Neural progenitor cell (in vitro differentiated cells): ENCODE measurements at regions not wholly inside any gene's neighbourhood (a gene's known extent, or its start where the extent isn't known, plus 50 kb on each side); places are given as distances from the start of the nearest gene placed in this dataset.

Source experiments
- DNase-seq: peaks from one replicate; pipeline ENCODE4 v3.0.0-alpha.2; 2016; ENCODE audit warnings: low spot score
- H2AFZ ChIP-seq: fragments of 200-600 bp; sonication (generic); replicated peaks from 2 replicates; pipeline ENCODE4 v1.6.1; 2016; ENCODE audit warnings: antibody characterized with exemption
- H3F3A ChIP-seq: fragments of 200-600 bp; sonication (generic); 2 replicates; pipeline ENCODE4 v1.6.1; 2016; ENCODE audit warnings: antibody characterized with exemption, low read depth
- H3K27ac ChIP-seq: fragments of 200-600 bp; sonication (generic); 2 replicates; pipeline ENCODE4 v1.5.1; 2016; ENCODE audit warnings: mild to moderate bottlenecking
- H3K27me3 ChIP-seq: fragments of 200-600 bp; sonication (generic); 2 replicates; pipeline ENCODE4 v1.6.1; 2016; ENCODE audit warnings: mild to moderate bottlenecking, moderate library complexity
- H3K36me3 ChIP-seq: fragments of 200-600 bp; sonication (generic); 2 replicates; pipeline ENCODE4 v1.5.1; 2016
- H3K4me1 ChIP-seq: fragments of 200-600 bp; sonication (generic); 2 replicates; pipeline ENCODE4 v1.6.1; 2016; ENCODE audit warnings: mixed run types
- H3K4me2 ChIP-seq: fragments of 200-600 bp; sonication (generic); 2 replicates; pipeline ENCODE4 v1.6.1; 2016
- H3K4me3 ChIP-seq: fragments of 200-600 bp; sonication (generic); 2 replicates; pipeline ENCODE4 v1.5.1; 2016
- H3K79me2 ChIP-seq: fragments of 200-600 bp; sonication (generic); 2 replicates; pipeline ENCODE4 v1.6.1; 2016; ENCODE audit warnings: low read depth
- H3K9ac ChIP-seq: fragments of 200-600 bp; sonication (generic); 2 replicates; pipeline ENCODE4 v1.6.1; 2016
- H3K9me3 ChIP-seq: fragments of 200-600 bp; sonication (generic); 2 replicates; pipeline ENCODE4 v1.5.1; 2016; ENCODE audit warnings: low read depth
- H4K20me1 ChIP-seq: fragments of 200-600 bp; sonication (generic); 2 replicates; pipeline ENCODE4 v1.6.1; 2016; ENCODE audit warnings: low read depth
- H3K27ac Mint-ChIP-seq: 3 replicates; pipeline ENCODE4 v1.8.0; 2021; ENCODE audit warnings: mixed read lengths
- H3K27me3 Mint-ChIP-seq: 2 replicates; pipeline ENCODE4 v1.8.0; 2022; ENCODE audit warnings: low read depth, mild to moderate bottlenecking, inconsistent platforms, moderate library complexity, mixed read lengths; ENCODE audit not compliant: insufficient read depth
- H3K36me3 Mint-ChIP-seq: 3 replicates; pipeline ENCODE4 v1.8.0; 2021; ENCODE audit warnings: mixed read lengths
- H3K4me1 Mint-ChIP-seq: 3 replicates; pipeline ENCODE4 v1.8.0; 2021; ENCODE audit warnings: mixed read lengths
- H3K4me3 Mint-ChIP-seq: 3 replicates; pipeline ENCODE4 v1.8.0; 2021; ENCODE audit warnings: mild to moderate bottlenecking, moderate library complexity, mixed read lengths
- H3K9me3 Mint-ChIP-seq: 3 replicates; pipeline ENCODE4 v1.8.0; 2020; ENCODE audit warnings: mixed read lengths
- EZH2 ChIP-seq: fragments of 200-600 bp; sonication (generic); IDR thresholded peaks from 2 replicates; pipeline ENCODE4 v1.6.1; 2017; ENCODE audit warnings: antibody characterized with exemption, mild to moderate bottlenecking, moderate library complexity
- EZH2phosphoT487 ChIP-seq: fragments of 200-600 bp; sonication (generic); IDR thresholded peaks from 2 replicates; pipeline ENCODE4 v1.6.1; 2017; ENCODE audit warnings: antibody characterized with exemption
- TF ChIP-seq, protein P1 (sequence below): fragments of 200-600 bp; sonication (generic); IDR thresholded peaks from 2 replicates; pipeline ENCODE4 v1.5.1; 2017; ENCODE audit warnings: antibody characterized with exemption, mild to moderate bottlenecking

DNA sequence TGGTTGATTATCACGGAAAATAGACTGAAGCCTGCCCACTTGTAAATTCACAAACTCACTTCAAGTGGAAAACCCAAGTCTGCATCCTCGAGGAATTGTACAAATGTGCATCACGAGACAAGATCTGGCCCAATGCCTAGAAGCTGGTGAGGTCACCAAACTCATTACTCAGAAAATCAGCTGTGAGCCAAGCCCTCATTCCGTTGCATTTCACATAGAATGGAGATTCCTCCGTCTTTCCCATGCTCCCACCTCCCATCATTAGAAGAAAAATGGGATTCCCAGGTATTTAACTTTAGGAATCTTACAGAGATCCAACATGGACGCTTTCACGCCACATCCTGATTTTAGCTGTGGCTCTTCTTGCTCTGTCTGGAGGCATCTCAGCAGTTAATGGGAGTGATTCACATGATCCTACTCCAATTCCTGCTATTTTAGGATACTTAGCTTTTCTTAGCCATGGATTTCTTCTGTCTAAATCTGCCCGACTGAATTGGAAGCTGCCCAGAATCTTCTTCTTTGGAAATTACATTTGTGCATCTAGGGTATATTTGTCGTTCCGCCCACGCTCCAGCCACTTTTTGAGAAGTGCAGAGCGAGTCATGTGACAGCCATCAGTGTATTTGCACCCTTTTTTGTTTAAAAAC is 68.7 kb upstream of the STMND1 start:
- Histone ChIP-seq H3K4me1 (no peaks in the 10 kb centered on the region), H3K27ac (no peak overlapping the region), H3K9me3 (no peaks in the 10 kb centered on the region), H3K4me3 (no peak overlapping the region), H4K20me1 (no peaks in the 10 kb centered on the region), H3K4me2 (no peak overlapping the region), H3F3A (no peaks in the 10 kb centered on the region), H2AFZ (no peak overlapping the region), H3K9ac (no peak overlapping the region), H3K79me2 (no peaks in the 10 kb centered on the region), H3K36me3 (no peaks in the 10 kb centered on the region), H3K27me3 (no peaks in the 10 kb centered on the region)
- Mint-ChIP-seq H3K27ac (no peak overlapping the region), H3K36me3 (no peaks in the 10 kb centered on the region), H3K9me3 (no peaks in the 10 kb centered on the region), H3K27me3 (peaks cover 4% of the 10 kb centered on the region), H3K4me1 (peaks cover 4% of the 10 kb centered on the region), H3K4me3 (no peak overlapping the region)
- TF ChIP-seq EZH2 (no peak), EZH2phosphoT487 (no peak)
- TF ChIP-seq, protein P1, sequence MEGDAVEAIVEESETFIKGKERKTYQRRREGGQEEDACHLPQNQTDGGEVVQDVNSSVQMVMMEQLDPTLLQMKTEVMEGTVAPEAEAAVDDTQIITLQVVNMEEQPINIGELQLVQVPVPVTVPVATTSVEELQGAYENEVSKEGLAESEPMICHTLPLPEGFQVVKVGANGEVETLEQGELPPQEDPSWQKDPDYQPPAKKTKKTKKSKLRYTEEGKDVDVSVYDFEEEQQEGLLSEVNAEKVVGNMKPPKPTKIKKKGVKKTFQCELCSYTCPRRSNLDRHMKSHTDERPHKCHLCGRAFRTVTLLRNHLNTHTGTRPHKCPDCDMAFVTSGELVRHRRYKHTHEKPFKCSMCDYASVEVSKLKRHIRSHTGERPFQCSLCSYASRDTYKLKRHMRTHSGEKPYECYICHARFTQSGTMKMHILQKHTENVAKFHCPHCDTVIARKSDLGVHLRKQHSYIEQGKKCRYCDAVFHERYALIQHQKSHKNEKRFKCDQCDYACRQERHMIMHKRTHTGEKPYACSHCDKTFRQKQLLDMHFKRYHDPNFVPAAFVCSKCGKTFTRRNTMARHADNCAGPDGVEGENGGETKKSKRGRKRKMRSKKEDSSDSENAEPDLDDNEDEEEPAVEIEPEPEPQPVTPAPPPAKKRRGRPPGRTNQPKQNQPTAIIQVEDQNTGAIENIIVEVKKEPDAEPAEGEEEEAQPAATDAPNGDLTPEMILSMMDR = no peak
- no peak for DNase-seq

DNA sequence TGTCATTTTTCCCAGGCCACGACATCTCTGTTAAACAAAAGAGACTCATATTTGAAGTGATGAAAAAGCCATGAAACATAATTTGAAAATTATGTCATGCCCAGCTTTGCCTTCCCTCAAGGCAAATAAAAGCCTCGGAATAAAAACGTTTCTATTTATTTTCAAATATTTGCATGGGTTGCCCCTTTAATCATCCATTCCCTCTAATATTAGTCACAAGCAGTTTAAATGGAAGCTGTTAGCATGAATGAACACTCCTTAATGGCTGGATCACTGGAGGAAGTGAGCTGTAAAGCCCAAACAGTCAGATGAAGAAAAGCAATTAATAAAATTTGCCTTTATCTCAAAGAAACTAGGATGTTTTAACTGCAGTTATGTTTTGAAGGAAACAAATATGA is 69.3 kb upstream of the STMND1 start:
- Histone ChIP-seq H3K9ac (no peak overlapping the region), H3K36me3 (no peaks in the 10 kb centered on the region), H4K20me1 (no peaks in the 10 kb centered on the region), H3K4me1 (no peaks in the 10 kb centered on the region), H3K9me3 (no peaks in the 10 kb centered on the region), H3K4me3 (no peak overlapping the region), H3K79me2 (no peaks in the 10 kb centered on the region), H3F3A (no peaks in the 10 kb centered on the region), H3K4me2 (no peak overlapping the region), H3K27me3 (no peaks in the 10 kb centered on the region), H3K27ac (no peak overlapping the region), H2AFZ (no peak overlapping the region)
- Mint-ChIP-seq H3K36me3 (no peaks in the 10 kb centered on the region), H3K27ac (no peak overlapping the region), H3K4me1 (peaks cover 4% of the 10 kb centered on the region), H3K9me3 (no peaks in the 10 kb centered on the region), H3K4me3 (no peak overlapping the region), H3K27me3 (peaks cover 4% of the 10 kb centered on the region)
- no peak for TF ChIP-seq EZH2phosphoT487
- TF ChIP-seq, protein P1 = no peak
- no peak for TF ChIP-seq EZH2
- DNase-seq = no peak

- H3K4me3 Mint-ChIP-seq = no peak overlapping the region
- Histone ChIP-seq H3K4me3 (no peak overlapping the region), H3K9ac (no peak overlapping the region), H3K4me1 (no peaks in the 10 kb centered on the region), H2AFZ (no peak overlapping the region), H3K4me2 (no peak overlapping the region), H3F3A (no peaks in the 10 kb centered on the region), H4K20me1 (no peaks in the 10 kb centered on the region), H3K27me3 (no peaks in the 10 kb centered on the region), H3K79me2 (no peaks in the 10 kb centered on the region), H3K36me3 (no peaks in the 10 kb centered on the region), H3K9me3 (no peaks in the 10 kb centered on the region), H3K27ac (no peak overlapping the region)
- peaks cover 4% of the 10 kb centered on the region for H3K4me1 Mint-ChIP-seq
- H3K36me3 Mint-ChIP-seq = no peaks in the 10 kb centered on the region
- peaks cover 4% of the 10 kb centered on the region for H3K27me3 Mint-ChIP-seq
- no peaks in the 10 kb centered on the region for H3K9me3 Mint-ChIP-seq
- TF ChIP-seq, protein P1 = no peak
- no peak for TF ChIP-seq EZH2phosphoT487
- no peak for TF ChIP-seq EZH2
- DNase-seq = no peak
- no peak overlapping the region for H3K27ac Mint-ChIP-seq
These were observed 69.9 kb upstream of the STMND1 start for GRCh38 chr6:17031961-17032360.
